ENCODE measurements at regions not wholly inside any gene's neighbourhood (a gene's known extent, or its start where the extent isn't known, plus 50 kb on each side); places are given as distances from the start of the nearest gene placed in this dataset.
A peak's percentile ranks its signal among the peaks of the same experiment; 100 is the strongest.
"Not testable (repeated sequence)": the region's sequence is repeated elsewhere in the genome, so short reads cannot be mapped to it uniquely, and the experiment has no call there.

DNA sequence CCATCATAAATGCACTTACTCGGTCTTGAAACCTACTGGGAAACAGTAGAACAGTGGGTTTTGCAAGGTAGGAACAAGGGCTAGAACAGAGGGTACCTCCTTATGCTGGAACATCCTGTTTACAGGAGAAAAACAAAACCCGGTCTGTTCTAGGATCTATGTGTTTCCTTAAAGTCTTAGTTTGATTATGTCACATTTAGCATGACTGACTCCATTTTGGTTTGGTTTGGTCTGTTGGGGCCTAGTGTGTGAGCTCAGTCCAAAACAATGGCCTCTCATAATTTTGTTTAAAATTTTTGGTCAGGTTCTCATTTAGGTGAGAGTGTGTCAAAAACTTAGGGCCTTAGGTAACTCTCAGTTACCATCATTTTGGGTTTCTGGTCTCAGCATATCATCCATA, 96.3 kb upstream of the TRIM24 start:
- Histone ChIP-seq H3K36me3 (no peaks in the 10 kb centered on the region), H3K9me3 (peaks cover 13% of the 10 kb centered on the region), H3K4me1 (no peaks in the 10 kb centered on the region), H3K27me3 (ENCODE audit: low read depth) (no peaks in the 10 kb centered on the region), H3K27ac (no peak overlapping the region), H3K4me3 (no peak overlapping the region)
- no peak for DNase-seq
- intact Hi-C loops (cut with DNase I), result no loop called here
- no peak for ATAC-seq
- TF ChIP-seq, protein P1, sequence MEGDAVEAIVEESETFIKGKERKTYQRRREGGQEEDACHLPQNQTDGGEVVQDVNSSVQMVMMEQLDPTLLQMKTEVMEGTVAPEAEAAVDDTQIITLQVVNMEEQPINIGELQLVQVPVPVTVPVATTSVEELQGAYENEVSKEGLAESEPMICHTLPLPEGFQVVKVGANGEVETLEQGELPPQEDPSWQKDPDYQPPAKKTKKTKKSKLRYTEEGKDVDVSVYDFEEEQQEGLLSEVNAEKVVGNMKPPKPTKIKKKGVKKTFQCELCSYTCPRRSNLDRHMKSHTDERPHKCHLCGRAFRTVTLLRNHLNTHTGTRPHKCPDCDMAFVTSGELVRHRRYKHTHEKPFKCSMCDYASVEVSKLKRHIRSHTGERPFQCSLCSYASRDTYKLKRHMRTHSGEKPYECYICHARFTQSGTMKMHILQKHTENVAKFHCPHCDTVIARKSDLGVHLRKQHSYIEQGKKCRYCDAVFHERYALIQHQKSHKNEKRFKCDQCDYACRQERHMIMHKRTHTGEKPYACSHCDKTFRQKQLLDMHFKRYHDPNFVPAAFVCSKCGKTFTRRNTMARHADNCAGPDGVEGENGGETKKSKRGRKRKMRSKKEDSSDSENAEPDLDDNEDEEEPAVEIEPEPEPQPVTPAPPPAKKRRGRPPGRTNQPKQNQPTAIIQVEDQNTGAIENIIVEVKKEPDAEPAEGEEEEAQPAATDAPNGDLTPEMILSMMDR (IDR thresholded peaks at IDR 0.05), result no peak

DNA sequence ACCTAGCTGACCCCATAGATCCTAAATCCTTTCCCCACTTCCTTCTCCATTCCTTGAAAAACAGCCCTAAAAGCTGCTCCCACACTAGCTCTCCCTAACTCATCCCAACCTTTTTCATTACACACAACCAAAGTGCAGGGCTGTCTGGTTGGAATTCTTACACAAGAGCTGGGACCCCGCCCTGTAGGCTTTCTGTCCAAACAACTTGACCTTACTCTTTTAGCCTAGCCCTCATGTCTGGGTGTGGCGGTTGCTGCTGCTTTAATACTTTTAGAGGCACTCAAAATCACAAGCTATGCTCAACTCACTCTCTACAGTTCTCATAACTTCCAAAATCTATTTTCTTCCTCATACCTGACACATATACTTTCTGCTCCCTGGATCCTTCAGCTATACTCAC, 93.9 kb upstream of the TRIM24 start:
- peak; percentile 51 for DNase-seq
- H3K27me3 ChIP-seq (ENCODE audit: low read depth); intact Hi-C loops (cut with DNase I); H3K27ac ChIP-seq; H3K36me3 ChIP-seq; ATAC-seq; H3K4me3 ChIP-seq; H3K4me1 ChIP-seq: not testable (repeated sequence)
- peaks cover 34% of the 10 kb centered on the region for H3K9me3 ChIP-seq

DNA sequence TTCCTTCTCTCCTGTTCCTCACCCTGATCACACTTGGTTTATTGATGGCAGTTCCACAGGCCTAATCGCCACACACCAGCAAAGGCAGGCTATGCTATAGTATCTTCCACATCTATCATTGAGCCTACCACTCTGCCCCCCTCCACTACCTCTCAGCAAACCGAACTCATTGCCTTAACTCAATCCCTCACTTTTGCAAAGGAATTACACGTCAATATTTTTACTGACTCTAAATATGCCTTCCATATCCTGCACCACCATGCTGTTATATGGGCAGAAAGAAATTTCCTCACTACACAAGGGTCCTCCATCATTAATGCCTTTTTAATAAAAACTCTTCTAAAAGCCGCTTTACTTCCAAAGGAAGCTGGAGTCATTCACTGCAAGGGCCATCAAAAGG, 93.4 kb upstream of the TRIM24 start:
- DNase-seq; H3K4me1 ChIP-seq; intact Hi-C loops (cut with DNase I); H3K27me3 ChIP-seq (ENCODE audit: low read depth); H3K36me3 ChIP-seq; H3K4me3 ChIP-seq; H3K27ac ChIP-seq; ATAC-seq: not testable (repeated sequence)
- H3K9me3 ChIP-seq, result peaks cover 37% of the 10 kb centered on the region

DNA sequence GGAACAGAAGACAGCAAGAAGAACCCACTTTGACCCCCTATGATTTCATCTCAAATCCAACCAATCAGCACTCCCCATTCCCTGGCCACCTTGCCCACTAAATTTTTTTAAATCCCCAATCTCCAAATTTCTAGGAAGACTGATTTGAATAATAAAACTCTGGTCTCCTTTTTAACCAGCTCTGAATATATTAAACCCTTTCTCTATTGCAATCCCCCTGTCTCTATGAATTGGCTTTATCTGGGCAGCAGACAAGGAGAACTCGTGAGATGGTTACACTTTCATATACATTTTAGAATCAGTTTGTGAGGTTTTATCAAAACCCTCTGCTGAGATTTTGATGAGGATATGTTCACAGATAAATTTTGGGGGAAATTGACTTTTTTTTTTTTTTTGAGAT, 90.3 kb upstream of the TRIM24 start:
- Histone ChIP-seq H3K27ac (no peak overlapping the region), H3K9me3 (peaks cover 37% of the 10 kb centered on the region)
- intact Hi-C loops (cut with DNase I), result no loop called here

DNA sequence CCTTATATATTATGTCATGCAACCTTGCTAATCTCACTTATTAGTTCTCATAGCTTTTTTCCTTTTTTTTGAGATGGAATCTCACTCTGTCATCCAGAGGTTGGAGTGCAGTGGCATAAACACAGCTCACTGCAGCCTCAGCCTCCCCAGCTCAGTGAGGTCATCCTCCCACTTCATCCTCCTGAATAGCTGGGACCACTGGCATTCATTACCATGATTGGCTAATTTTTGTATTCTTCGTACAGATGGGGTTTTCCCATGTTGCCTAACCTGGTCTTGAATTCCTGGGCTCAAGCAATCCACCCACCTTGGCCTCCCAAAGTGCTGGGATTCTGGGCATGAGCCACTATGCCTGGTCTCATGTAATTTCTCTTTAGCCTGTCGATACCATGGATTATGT, 89.1 kb upstream of the TRIM24 start:
- TF ChIP-seq, protein P1 (IDR thresholded peaks at IDR 0.05), result no peak
- intact Hi-C loops (cut with DNase I), result no loop called here
- Histone ChIP-seq H3K4me3 (no peak overlapping the region), H3K36me3 (no peaks in the 10 kb centered on the region), H3K4me1 (no peaks in the 10 kb centered on the region), H3K27ac (no peak overlapping the region), H3K9me3 (peaks cover 37% of the 10 kb centered on the region), H3K27me3 (ENCODE audit: low read depth) (no peaks in the 10 kb centered on the region)
- no peak for DNase-seq
- no peak for ATAC-seq

More for the DNA sequence above, 90.3 kb upstream of the TRIM24 start:
- Histone ChIP-seq H3K4me3 (no peak overlapping the region), H3K4me1 (no peaks in the 10 kb centered on the region), H3K27me3 (ENCODE audit: low read depth) (no peaks in the 10 kb centered on the region), H3K36me3 (no peaks in the 10 kb centered on the region)
- no peak for DNase-seq
- no peak for ATAC-seq
- TF ChIP-seq, protein P1 (IDR thresholded peaks at IDR 0.05), result no peak

DNA sequence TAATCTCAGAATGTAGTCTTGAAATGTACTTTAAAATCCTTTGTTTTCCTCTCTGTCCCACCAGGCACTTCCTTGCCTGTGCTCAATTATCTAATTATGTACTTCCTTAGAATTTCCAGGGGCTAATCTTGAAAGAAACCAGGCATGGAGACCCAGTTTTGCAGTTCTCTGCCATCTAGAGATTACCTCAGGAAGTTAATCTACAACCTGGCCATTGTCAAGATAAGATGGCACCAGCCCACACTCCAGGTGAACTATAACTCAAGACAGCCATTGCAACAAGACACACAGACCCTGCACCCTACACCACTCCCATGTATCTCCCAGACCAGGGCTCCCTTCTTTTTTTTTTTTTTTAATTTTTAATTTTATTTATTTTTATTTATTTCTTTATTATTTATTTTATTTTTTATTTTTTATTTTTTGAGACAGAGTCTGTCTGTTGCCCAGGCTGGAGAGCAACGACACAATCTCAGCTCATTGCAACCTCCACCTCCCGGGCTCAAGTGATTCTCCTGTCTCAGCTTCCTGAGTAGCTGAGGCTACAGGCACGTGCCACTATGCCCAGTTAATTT, 85.9 kb upstream of the TRIM24 start:
- Histone ChIP-seq H3K27me3 (ENCODE audit: low read depth) (no peaks in the 10 kb centered on the region), H3K4me3 (no peak overlapping the region), H3K27ac (no peak overlapping the region), H3K9me3 (peaks cover 19% of the 10 kb centered on the region), H3K36me3 (no peaks in the 10 kb centered on the region), H3K4me1 (no peaks in the 10 kb centered on the region)
- DNase-seq (no peak), ATAC-seq (no peak)
- TF ChIP-seq, protein P1 (IDR thresholded peaks at IDR 0.05), result no peak
- intact Hi-C loops (cut with DNase I), result no loop called here

DNA sequence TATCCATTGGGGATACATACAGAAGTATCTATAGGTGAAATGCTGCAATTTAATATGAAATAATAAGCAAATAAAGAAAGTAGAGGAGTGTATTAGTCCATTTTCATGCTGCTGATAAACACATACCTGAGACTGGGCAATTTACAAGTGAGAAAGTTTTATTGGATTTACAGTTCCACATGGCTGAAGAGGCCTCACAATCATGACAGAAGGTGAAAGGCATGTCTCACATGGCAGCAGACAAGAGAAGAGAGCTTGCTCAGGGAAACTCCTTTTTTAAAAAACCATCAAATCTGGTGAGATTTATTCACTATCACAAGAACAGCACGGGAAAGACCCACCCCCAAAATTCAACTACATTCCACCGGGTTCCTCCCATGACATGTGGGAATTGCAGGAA, 82.8 kb upstream of the TRIM24 start:
- H3K36me3 ChIP-seq, result no peaks in the 10 kb centered on the region
- no peaks in the 10 kb centered on the region for H3K4me1 ChIP-seq
- no peaks in the 10 kb centered on the region for H3K9me3 ChIP-seq
- ATAC-seq (no peak), DNase-seq (no peak)
- no peak overlapping the region for H3K27ac ChIP-seq
- TF ChIP-seq, protein P1 (IDR thresholded peaks at IDR 0.05), result no peak
- intact Hi-C loops (cut with DNase I), result no loop called here
- no peak overlapping the region for H3K4me3 ChIP-seq
- H3K27me3 ChIP-seq (ENCODE audit: low read depth), result no peaks in the 10 kb centered on the region
